Glutamatergic neuron (in vitro differentiated cells): ENCODE measurements at regions not wholly inside any gene's neighbourhood (a gene's known extent, or its start where the extent isn't known, plus 50 kb on each side); places are given as distances from the start of the nearest gene placed in this dataset.

Experiments
- DNase-seq: peaks from one replicate; pipeline ENCODE4 v3.0.0; 2022
- H3K27ac Mint-ChIP-seq: one replicate; pipeline ENCODE4 v1.8.0; 2020; ENCODE audit warnings: mild to moderate bottlenecking, mixed read lengths, inconsistent platforms; ENCODE audit not compliant: unreplicated experiment
- H3K27me3 Mint-ChIP-seq: one replicate; pipeline ENCODE4 v1.8.0; 2020; ENCODE audit warnings: mild to moderate bottlenecking, moderate library complexity, mixed read lengths, inconsistent platforms; ENCODE audit not compliant: unreplicated experiment
- H3K36me3 Mint-ChIP-seq: one replicate; pipeline ENCODE4 v1.8.0; 2020; ENCODE audit warnings: mild to moderate bottlenecking, mixed read lengths, inconsistent platforms; ENCODE audit not compliant: unreplicated experiment
- H3K4me1 Mint-ChIP-seq: one replicate; pipeline ENCODE4 v1.8.0; 2020; ENCODE audit warnings: mild to moderate bottlenecking, low read depth, mixed read lengths, inconsistent platforms; ENCODE audit not compliant: unreplicated experiment
- H3K4me3 Mint-ChIP-seq: one replicate; pipeline ENCODE4 v1.8.0; 2020; ENCODE audit warnings: mild to moderate bottlenecking, mixed read lengths, inconsistent platforms; ENCODE audit not compliant: unreplicated experiment
- H3K9me3 Mint-ChIP-seq: one replicate; pipeline ENCODE4 v1.8.0; 2020; ENCODE audit warnings: mild to moderate bottlenecking, moderate library complexity, mixed read lengths, inconsistent platforms; ENCODE audit not compliant: unreplicated experiment
- CTCF ChIP-seq: fragments of 200-600 bp; sonication (generic); IDR thresholded peaks from one replicate; pipeline ENCODE4 v1.5.0; 2021; ENCODE audit not compliant: partially characterized antibody, unreplicated experiment

GRCh38 chr14:100400115-100400514 lies 77.0 kb downstream of the SLC25A47 start:
- Mint-ChIP-seq H3K4me1 (peaks cover 62% of the 10 kb centered on the region), H3K27me3 (peaks cover 1% of the 10 kb centered on the region), H3K4me3 (peak overlapping the region; percentile 74), H3K27ac (peak overlapping the region; percentile 91), H3K36me3 (no peaks in the 10 kb centered on the region), H3K9me3 (peaks cover 2% of the 10 kb centered on the region)
- TF ChIP-seq CTCF, result no peak
- no peak for DNase-seq

- no peak for DNase-seq
- no peak for TF ChIP-seq CTCF
- peaks cover 3% of the 10 kb centered on the region for H3K27me3 Mint-ChIP-seq
- H3K36me3 Mint-ChIP-seq, result no peaks in the 10 kb centered on the region
- peak overlapping the region; percentile 55 for H3K27ac Mint-ChIP-seq
- H3K4me1 Mint-ChIP-seq, result peaks cover 67% of the 10 kb centered on the region
- H3K4me3 Mint-ChIP-seq, result peak overlapping the region; percentile 19
- H3K9me3 Mint-ChIP-seq, result no peaks in the 10 kb centered on the region
These were observed 78.0 kb downstream of the SLC25A47 start for GRCh38 chr14:100401031-100401692.

GRCh38 chr14:100401792-100402191 lies 78.7 kb downstream of the SLC25A47 start:
- H3K9me3 Mint-ChIP-seq, result peaks cover 2% of the 10 kb centered on the region
- H3K27me3 Mint-ChIP-seq, result peaks cover 3% of the 10 kb centered on the region
- H3K36me3 Mint-ChIP-seq, result no peaks in the 10 kb centered on the region
- H3K4me1 Mint-ChIP-seq, result peaks cover 69% of the 10 kb centered on the region
- H3K27ac Mint-ChIP-seq, result no peak overlapping the region
- no peak overlapping the region for H3K4me3 Mint-ChIP-seq
- DNase-seq, result no peak
- no peak for TF ChIP-seq CTCF

- Mint-ChIP-seq H3K4me1 (peaks cover 69% of the 10 kb centered on the region), H3K9me3 (peaks cover 2% of the 10 kb centered on the region), H3K4me3 (no peak overlapping the region), H3K27me3 (peaks cover 4% of the 10 kb centered on the region), H3K27ac (no peak overlapping the region), H3K36me3 (no peaks in the 10 kb centered on the region)
- no peak for DNase-seq
- no peak for TF ChIP-seq CTCF
These were observed 79.5 kb downstream of the SLC25A47 start for GRCh38 chr14:100402631-100403030.

GRCh38 chr14:100403105-100403504 lies 80.0 kb downstream of the SLC25A47 start:
- no peak for TF ChIP-seq CTCF
- Mint-ChIP-seq H3K27me3 (peaks cover 4% of the 10 kb centered on the region), H3K4me3 (no peak overlapping the region), H3K36me3 (no peaks in the 10 kb centered on the region), H3K9me3 (peaks cover 2% of the 10 kb centered on the region), H3K4me1 (peaks cover 73% of the 10 kb centered on the region), H3K27ac (no peak overlapping the region)
- no peak for DNase-seq
